ENCODE measurements at regions not wholly inside any gene's neighbourhood (a gene's known extent, or its start where the extent isn't known, plus 50 kb on each side); places are given as distances from the start of the nearest gene placed in this dataset.
"Not testable (repeated sequence)": the region's sequence is repeated elsewhere in the genome, so short reads cannot be mapped to it uniquely, and the experiment has no call there.

- H3K4me3 ChIP-seq (ENCODE audit: low read length), result no peak overlapping the region
- TF ChIP-seq ZNF274 (IDR thresholded peaks at IDR 0.05; ENCODE audit: low read depth, low read length), result no peak
Measured at GRCh38 chr9:30250872-30251271, 2133.6 kb upstream of the ACO1 start.

- TF ChIP-seq ZNF274 (IDR thresholded peaks at IDR 0.05; ENCODE audit: low read depth, low read length), result no peak
Measured at GRCh38 chr9:30258094-30258493, 2126.3 kb upstream of the ACO1 start.

GRCh38 chr9:30280229-30280900, 2104.1 kb upstream of the ACO1 start:
- H3K4me3 ChIP-seq (ENCODE audit: low read length), result no peak overlapping the region
- TF ChIP-seq ZNF274 (IDR thresholded peaks at IDR 0.05; ENCODE audit: low read depth, low read length), result no peak

More at GRCh38 chr9:30258094-30258493, 2126.3 kb upstream of the ACO1 start:
- no peak overlapping the region for H3K4me3 ChIP-seq (ENCODE audit: low read length)

GRCh38 chr9:30289435-30289834, 2095.0 kb upstream of the ACO1 start:
- TF ChIP-seq ZNF274 (IDR thresholded peaks at IDR 0.05; ENCODE audit: low read depth, low read length), result no peak
- no peak overlapping the region for H3K4me3 ChIP-seq (ENCODE audit: low read length)

- H3K4me3 ChIP-seq (ENCODE audit: low read length), result not testable (repeated sequence)
Measured at GRCh38 chr9:30292026-30292425, 2092.4 kb upstream of the ACO1 start.

GRCh38 chr9:30293231-30293630, 2091.2 kb upstream of the ACO1 start:
- TF ChIP-seq ZNF274 (IDR thresholded peaks at IDR 0.05; ENCODE audit: low read depth, low read length), result no peak
- no peak overlapping the region for H3K4me3 ChIP-seq (ENCODE audit: low read length)

- no peak overlapping the region for H3K4me3 ChIP-seq (ENCODE audit: low read length)
- TF ChIP-seq ZNF274 (IDR thresholded peaks at IDR 0.05; ENCODE audit: low read depth, low read length), result no peak
Measured at GRCh38 chr9:30299126-30299780, 2085.2 kb upstream of the ACO1 start.

GRCh38 chr9:30301271-30301963, 2083.0 kb upstream of the ACO1 start:
- no peak overlapping the region for H3K4me3 ChIP-seq (ENCODE audit: low read length)
- no peak for TF ChIP-seq ZNF274 (IDR thresholded peaks at IDR 0.05; ENCODE audit: low read depth, low read length)

GRCh38 chr9:30310711-30311110, 2073.7 kb upstream of the ACO1 start:
- TF ChIP-seq ZNF274 (IDR thresholded peaks at IDR 0.05; ENCODE audit: low read depth, low read length), result no peak

GRCh38 chr9:30329431-30329830, 2055.0 kb upstream of the ACO1 start:
- no peak overlapping the region for H3K4me3 ChIP-seq (ENCODE audit: low read length)
- TF ChIP-seq ZNF274 (IDR thresholded peaks at IDR 0.05; ENCODE audit: low read depth, low read length), result no peak

More at GRCh38 chr9:30310711-30311110, 2073.7 kb upstream of the ACO1 start:
- H3K4me3 ChIP-seq (ENCODE audit: low read length), result no peak overlapping the region

- TF ChIP-seq ZNF274 (IDR thresholded peaks at IDR 0.05; ENCODE audit: low read depth, low read length), result no peak
- H3K4me3 ChIP-seq (ENCODE audit: low read length), result no peak overlapping the region
Measured at GRCh38 chr9:30348904-30349303, 2035.5 kb upstream of the ACO1 start.

GRCh38 chr9:30349526-30350513, 2034.6 kb upstream of the ACO1 start:
- TF ChIP-seq ZNF274 (IDR thresholded peaks at IDR 0.05; ENCODE audit: low read depth, low read length), result no peak
- H3K4me3 ChIP-seq (ENCODE audit: low read length), result no peak overlapping the region

- no peak overlapping the region for H3K4me3 ChIP-seq (ENCODE audit: low read length)
- no peak for TF ChIP-seq ZNF274 (IDR thresholded peaks at IDR 0.05; ENCODE audit: low read depth, low read length)
Measured at GRCh38 chr9:30356221-30356620, 2028.2 kb upstream of the ACO1 start.

- no peak overlapping the region for H3K4me3 ChIP-seq (ENCODE audit: low read length)
- no peak for TF ChIP-seq ZNF274 (IDR thresholded peaks at IDR 0.05; ENCODE audit: low read depth, low read length)
Measured at GRCh38 chr9:30362373-30362772, 2022.1 kb upstream of the ACO1 start.

GRCh38 chr9:30366140-30366539, 2018.3 kb upstream of the ACO1 start:
- H3K4me3 ChIP-seq (ENCODE audit: low read length), result not testable (repeated sequence)

Measured in GM08714 (cell line).